ENCODE measurements at regions not wholly inside any gene's neighbourhood (a gene's known extent, or its start where the extent isn't known, plus 50 kb on each side); places are given as distances from the start of the nearest gene placed in this dataset.

DNA sequence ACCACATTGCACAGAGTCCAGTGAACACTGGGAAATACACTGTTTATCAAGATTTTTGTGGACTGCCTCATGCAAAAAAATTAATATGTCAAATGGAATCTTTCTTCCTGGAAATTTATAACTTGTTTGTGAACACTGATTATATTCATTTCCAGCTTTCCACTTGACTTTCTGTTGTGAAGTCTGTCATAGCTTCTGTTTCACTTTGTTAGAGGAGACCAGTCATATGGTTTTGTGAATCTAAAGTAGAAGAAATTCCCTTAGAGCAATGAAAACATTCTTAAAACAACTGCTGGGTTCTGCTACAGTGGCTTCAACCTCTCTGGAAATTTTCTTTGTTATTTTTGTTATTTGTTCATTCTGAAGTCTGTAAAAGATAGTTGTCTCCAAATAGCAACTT, 349.5 kb upstream of the NFE2L3 start:
- Histone ChIP-seq H3K4me2 (ENCODE audit: low read length) (no peak overlapping the region), H3F3A (ENCODE audit: insufficient read depth, low read length, poor library complexity, severe bottlenecking) (no peaks in the 10 kb centered on the region), H3K4me3 (ENCODE audit: low read length) (no peak overlapping the region), H3K27ac (ENCODE audit: low read length) (no peak overlapping the region), H3K27me3 (ENCODE audit: insufficient read depth, low read depth, low read length) (no peaks in the 10 kb centered on the region), H2AFZ (ENCODE audit: low read depth, low read length) (no peak overlapping the region), H3K9me3 (ENCODE audit: low read length) (no peaks in the 10 kb centered on the region), H4K20me1 (ENCODE audit: insufficient read depth) (no peaks in the 10 kb centered on the region), H3K36me3 (ENCODE audit: insufficient read depth, low read length) (no peaks in the 10 kb centered on the region), H3K9ac (ENCODE audit: low read length) (no peak overlapping the region), H3K9me2 (ENCODE audit: insufficient read depth, low read length) (no peaks in the 10 kb centered on the region), H3K79me2 (replicated peaks; ENCODE audit: insufficient read depth, low read length) (no peaks in the 10 kb centered on the region)
- TF ChIP-seq EP300 (conservative IDR thresholded peaks at IDR 0.05; ENCODE audit: poor library complexity, severe bottlenecking) = no peak
- TF ChIP-seq TAF1 (IDR thresholded peaks at IDR 0.05; ENCODE audit: low read depth) = no peak
- no peak for TF ChIP-seq EZH2 (IDR thresholded peaks at IDR 0.05; ENCODE audit: borderline replicate concordance, insufficient read depth, low read length, poor library complexity, severe bottlenecking)
- TF ChIP-seq, protein P1, sequence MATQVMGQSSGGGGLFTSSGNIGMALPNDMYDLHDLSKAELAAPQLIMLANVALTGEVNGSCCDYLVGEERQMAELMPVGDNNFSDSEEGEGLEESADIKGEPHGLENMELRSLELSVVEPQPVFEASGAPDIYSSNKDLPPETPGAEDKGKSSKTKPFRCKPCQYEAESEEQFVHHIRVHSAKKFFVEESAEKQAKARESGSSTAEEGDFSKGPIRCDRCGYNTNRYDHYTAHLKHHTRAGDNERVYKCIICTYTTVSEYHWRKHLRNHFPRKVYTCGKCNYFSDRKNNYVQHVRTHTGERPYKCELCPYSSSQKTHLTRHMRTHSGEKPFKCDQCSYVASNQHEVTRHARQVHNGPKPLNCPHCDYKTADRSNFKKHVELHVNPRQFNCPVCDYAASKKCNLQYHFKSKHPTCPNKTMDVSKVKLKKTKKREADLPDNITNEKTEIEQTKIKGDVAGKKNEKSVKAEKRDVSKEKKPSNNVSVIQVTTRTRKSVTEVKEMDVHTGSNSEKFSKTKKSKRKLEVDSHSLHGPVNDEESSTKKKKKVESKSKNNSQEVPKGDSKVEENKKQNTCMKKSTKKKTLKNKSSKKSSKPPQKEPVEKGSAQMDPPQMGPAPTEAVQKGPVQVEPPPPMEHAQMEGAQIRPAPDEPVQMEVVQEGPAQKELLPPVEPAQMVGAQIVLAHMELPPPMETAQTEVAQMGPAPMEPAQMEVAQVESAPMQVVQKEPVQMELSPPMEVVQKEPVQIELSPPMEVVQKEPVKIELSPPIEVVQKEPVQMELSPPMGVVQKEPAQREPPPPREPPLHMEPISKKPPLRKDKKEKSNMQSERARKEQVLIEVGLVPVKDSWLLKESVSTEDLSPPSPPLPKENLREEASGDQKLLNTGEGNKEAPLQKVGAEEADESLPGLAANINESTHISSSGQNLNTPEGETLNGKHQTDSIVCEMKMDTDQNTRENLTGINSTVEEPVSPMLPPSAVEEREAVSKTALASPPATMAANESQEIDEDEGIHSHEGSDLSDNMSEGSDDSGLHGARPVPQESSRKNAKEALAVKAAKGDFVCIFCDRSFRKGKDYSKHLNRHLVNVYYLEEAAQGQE (IDR thresholded peaks at IDR 0.05; ENCODE audit: borderline replicate concordance) = no peak
- TF ChIP-seq RAD21 (conservative IDR thresholded peaks at IDR 0.05) = no peak
- TF ChIP-seq MXI1 (conservative IDR thresholded peaks at IDR 0.05; ENCODE audit: poor library complexity, severe bottlenecking) = no peak
- TF ChIP-seq, protein P2, sequence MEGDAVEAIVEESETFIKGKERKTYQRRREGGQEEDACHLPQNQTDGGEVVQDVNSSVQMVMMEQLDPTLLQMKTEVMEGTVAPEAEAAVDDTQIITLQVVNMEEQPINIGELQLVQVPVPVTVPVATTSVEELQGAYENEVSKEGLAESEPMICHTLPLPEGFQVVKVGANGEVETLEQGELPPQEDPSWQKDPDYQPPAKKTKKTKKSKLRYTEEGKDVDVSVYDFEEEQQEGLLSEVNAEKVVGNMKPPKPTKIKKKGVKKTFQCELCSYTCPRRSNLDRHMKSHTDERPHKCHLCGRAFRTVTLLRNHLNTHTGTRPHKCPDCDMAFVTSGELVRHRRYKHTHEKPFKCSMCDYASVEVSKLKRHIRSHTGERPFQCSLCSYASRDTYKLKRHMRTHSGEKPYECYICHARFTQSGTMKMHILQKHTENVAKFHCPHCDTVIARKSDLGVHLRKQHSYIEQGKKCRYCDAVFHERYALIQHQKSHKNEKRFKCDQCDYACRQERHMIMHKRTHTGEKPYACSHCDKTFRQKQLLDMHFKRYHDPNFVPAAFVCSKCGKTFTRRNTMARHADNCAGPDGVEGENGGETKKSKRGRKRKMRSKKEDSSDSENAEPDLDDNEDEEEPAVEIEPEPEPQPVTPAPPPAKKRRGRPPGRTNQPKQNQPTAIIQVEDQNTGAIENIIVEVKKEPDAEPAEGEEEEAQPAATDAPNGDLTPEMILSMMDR (IDR thresholded peaks at IDR 0.05; ENCODE audit: poor library complexity, severe bottlenecking) = no peak
- no peak for TF ChIP-seq SMC3 (conservative IDR thresholded peaks at IDR 0.05; ENCODE audit: poor library complexity)
- TF ChIP-seq POLR2AphosphoS5 (IDR thresholded peaks at IDR 0.05) = no peak

DNA sequence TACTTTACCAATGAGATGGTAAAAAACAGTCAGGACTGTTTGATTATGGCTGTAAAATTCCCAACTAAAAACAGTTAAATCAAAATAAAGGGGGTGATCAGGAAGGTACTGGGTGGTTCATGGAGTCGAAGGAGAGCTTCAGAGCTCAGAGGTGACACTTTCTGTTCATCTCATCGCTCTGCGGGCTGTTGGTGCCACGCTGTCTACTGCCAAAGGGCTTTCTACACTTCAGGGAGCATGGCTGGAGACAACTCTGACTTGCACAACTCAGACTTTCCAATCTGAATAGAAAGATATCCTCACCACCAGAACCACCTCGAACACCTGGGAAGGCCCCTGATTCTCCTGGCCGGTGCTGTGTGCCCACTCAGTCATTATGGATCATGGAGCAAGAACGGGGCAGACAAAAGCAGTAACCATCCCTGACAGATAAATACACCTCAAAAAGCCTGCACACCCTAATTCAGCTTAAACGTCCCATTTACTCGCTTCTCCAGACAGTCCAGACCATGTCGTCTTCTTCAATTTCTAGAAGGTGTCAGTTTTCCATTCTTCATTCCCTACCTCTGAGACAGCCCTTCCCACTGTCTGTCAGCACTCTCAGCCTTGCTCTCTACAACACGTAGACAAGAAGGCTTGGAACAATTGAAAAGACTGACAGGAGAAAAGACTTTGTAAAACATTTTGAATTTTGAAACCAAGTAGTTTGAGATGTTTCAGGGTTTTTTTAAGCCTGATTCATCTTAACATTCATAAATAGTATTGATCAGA, 348.7 kb upstream of the NFE2L3 start:
- H3K36me3 ChIP-seq (ENCODE audit: insufficient read depth, low read length) = no peaks in the 10 kb centered on the region
- H3K27me3 ChIP-seq (ENCODE audit: insufficient read depth, low read depth, low read length) = no peaks in the 10 kb centered on the region
- H3K9ac ChIP-seq (ENCODE audit: low read length) = no peak overlapping the region
- H3K27ac ChIP-seq (ENCODE audit: low read length) = no peak overlapping the region
- no peaks in the 10 kb centered on the region for H3K9me2 ChIP-seq (ENCODE audit: insufficient read depth, low read length)
- H3K4me3 ChIP-seq (ENCODE audit: low read length) = no peak overlapping the region
- no peak overlapping the region for H3K4me2 ChIP-seq (ENCODE audit: low read length)
- H3F3A ChIP-seq (ENCODE audit: insufficient read depth, low read length, poor library complexity, severe bottlenecking) = no peaks in the 10 kb centered on the region
- no peaks in the 10 kb centered on the region for H3K9me3 ChIP-seq (ENCODE audit: low read length)
- no peak overlapping the region for H2AFZ ChIP-seq (ENCODE audit: low read depth, low read length)
- TF ChIP-seq, protein P2 (IDR thresholded peaks at IDR 0.05; ENCODE audit: poor library complexity, severe bottlenecking) = no peak
- TF ChIP-seq, protein P1 (IDR thresholded peaks at IDR 0.05; ENCODE audit: borderline replicate concordance) = no peak
- TF ChIP-seq SMC3 (conservative IDR thresholded peaks at IDR 0.05; ENCODE audit: poor library complexity) = no peak
- no peak for TF ChIP-seq EZH2 (IDR thresholded peaks at IDR 0.05; ENCODE audit: borderline replicate concordance, insufficient read depth, low read length, poor library complexity, severe bottlenecking)
- TF ChIP-seq RAD21 (conservative IDR thresholded peaks at IDR 0.05) = no peak
- no peak for TF ChIP-seq TAF1 (IDR thresholded peaks at IDR 0.05; ENCODE audit: low read depth)
- no peak for TF ChIP-seq POLR2AphosphoS5 (IDR thresholded peaks at IDR 0.05)
- no peak for TF ChIP-seq EP300 (conservative IDR thresholded peaks at IDR 0.05; ENCODE audit: poor library complexity, severe bottlenecking)
- TF ChIP-seq MXI1 (conservative IDR thresholded peaks at IDR 0.05; ENCODE audit: poor library complexity, severe bottlenecking) = no peak
- no peaks in the 10 kb centered on the region for H4K20me1 ChIP-seq (ENCODE audit: insufficient read depth)
- no peaks in the 10 kb centered on the region for H3K79me2 ChIP-seq (replicated peaks; ENCODE audit: insufficient read depth, low read length)

Measured in neural cell (in vitro differentiated cells).